HCT116 (cell line): ENCODE measurements at regions not wholly inside any gene's neighbourhood (a gene's known extent, or its start where the extent isn't known, plus 50 kb on each side); places are given as distances from the start of the nearest gene placed in this dataset.

Experiments used
- ATAC-seq: fragments of 200-7000 bp; cut with Tn5 transposase; 2 replicates; pipeline ENCODE4 v1.9.1; 2020; ENCODE audit warnings: mild to moderate bottlenecking, moderate library complexity
- BruUV-seq: library from RNA; stranded (reverse); fragments of 400-500 nt; replicated peaks from 2 replicates; lab custom pipeline; 2021; lab: Mats Ljungman, UMichigan
- CTCF ChIA-PET: fragments of 300-600 bp; sonication (Branson Sonifier 250); formaldehyde crosslinking; loops from one replicate; lab custom pipeline; 2021; ENCODE audit warnings: antibody characterized with exemption; lab: Charles Lee
- POLR2A ChIA-PET: fragments of 300-600, 350-600 bp; sonication (Branson Sonifier 250); formaldehyde crosslinking; loops from one replicate; lab custom pipeline; 2021; ENCODE audit warnings: antibody characterized with exemption; lab: Charles Lee
- RAD21 ChIA-PET, 2 experiments: fragments of 300-600 bp; sonication (Branson Sonifier 250); formaldehyde crosslinking; loops; one replicate each; lab custom pipeline; 2023; ENCODE audit warnings: low total read pairs in 2 of 2; ENCODE audit not compliant: uncharacterized antibody in 2 of 2, unreplicated experiment in 2 of 2, low non-redundant PET in 1 of 2; lab: Charles Lee
- DNase-seq: peaks from one replicate; pipeline ENCODE4 v3.0.0-alpha.2; 2010; ENCODE audit warnings: low read depth, low spot score
- H2AFZ ChIP-seq: fragments of 200-600 bp; shearing (Covaris generic), sonication (generic); 2 replicates; pipeline ENCODE4 v1.6.1; 2017; ENCODE audit warnings: low read depth, mixed run types, mixed read lengths, antibody characterized with exemption, low read length; ENCODE audit not compliant: poor library complexity, severe bottlenecking
- H3K27ac ChIP-seq: 2 replicates; pipeline ENCODE4 v1.5.1; 2012; ENCODE audit warnings: low read depth, low read length
- H3K27me3 ChIP-seq: fragments of 200-600 bp; sonication (generic); 2 replicates; pipeline ENCODE4 v1.6.1; 2016; ENCODE audit warnings: mixed run types, low read length, mixed read lengths; ENCODE audit not compliant: insufficient read depth
- H3K36me3 ChIP-seq, 2 experiments: fragments of 200-500 bp in 1 of 2; fragments of 200-600 bp in 1 of 2; sonication (Bioruptor generic) in 1 of 2; sonication (generic) in 1 of 2; 2 replicates each; pipeline versions ENCODE4 v1.5.1 to v1.6.1; 2014 to 2016; ENCODE audit warnings: low read length in 2 of 2, inconsistent platforms in 1 of 2, mixed read lengths in 1 of 2, mixed run types in 1 of 2; ENCODE audit not compliant: insufficient read depth in 2 of 2, control insufficient read depth in 1 of 2
- H3K4me1 ChIP-seq, 2 experiments: fragments of 200-600 bp in 1 of 2; sonication (generic) in 1 of 2; 2 replicates each; pipeline versions ENCODE4 v1.5.1 to v1.6.1; 2012 to 2017; ENCODE audit warnings: low read length in 2 of 2, inconsistent platforms in 1 of 2, mild to moderate bottlenecking in 1 of 2, mixed read lengths in 1 of 2, mixed run types in 1 of 2, moderate library complexity in 1 of 2; ENCODE audit not compliant: insufficient read depth in 2 of 2, control insufficient read depth in 1 of 2
- H3K4me2 ChIP-seq: fragments of 200-600 bp; sonication (generic); 2 replicates; pipeline ENCODE4 v1.6.1; 2017; ENCODE audit warnings: mixed run types, low read length, mixed read lengths
- H3K4me3 ChIP-seq, 2 experiments: fragments of 200-600 bp in 1 of 2; sonication (generic) in 1 of 2; replicated peaks in 1 of 2; 2 replicates each; pipeline ENCODE4 v1.5.1; 2011 to 2016; ENCODE audit warnings: low read length in 2 of 2, control low read depth in 1 of 2, low read depth in 1 of 2, mild to moderate bottlenecking in 1 of 2, mixed read lengths in 1 of 2, mixed run types in 1 of 2
- H3K79me2 ChIP-seq: fragments of 200-600 bp; sonication (generic); 2 replicates; pipeline ENCODE4 v1.6.1; 2017; ENCODE audit warnings: mild to moderate bottlenecking, mixed run types, low read length, moderate library complexity, mixed read lengths; ENCODE audit not compliant: insufficient read depth
- H3K9ac ChIP-seq: fragments of 200-600 bp; sonication (generic); 2 replicates; pipeline ENCODE4 v1.6.1; 2016; ENCODE audit warnings: low read length, mixed read lengths
- H3K9me2 ChIP-seq: fragments of 200-600 bp; sonication (generic), shearing (Covaris generic); 2 replicates; pipeline ENCODE4 v1.6.1; 2017; ENCODE audit warnings: mixed run types, mild to moderate bottlenecking, moderate library complexity; ENCODE audit not compliant: insufficient read depth
- H3K9me3 ChIP-seq, 2 experiments: fragments of 200-500 bp in 1 of 2; fragments of 200-600 bp in 1 of 2; sonication (Bioruptor generic) in 1 of 2; sonication (generic) in 1 of 2; 2 replicates each; pipeline ENCODE4 v1.6.1; 2014 to 2017; ENCODE audit warnings: low read length in 2 of 2, mixed read lengths in 2 of 2, inconsistent platforms in 1 of 2, low read depth in 1 of 2, mild to moderate bottlenecking in 1 of 2, mixed run types in 1 of 2, moderate library complexity in 1 of 2; ENCODE audit not compliant: control insufficient read depth in 1 of 2, insufficient read depth in 1 of 2
- H4K20me1 ChIP-seq: fragments of 200-600 bp; sonication (generic), shearing (Covaris generic); 2 replicates; pipeline ENCODE4 v1.6.1; 2017; ENCODE audit warnings: mixed run types, mild to moderate bottlenecking, moderate library complexity; ENCODE audit not compliant: insufficient read depth
- ATF3 ChIP-seq: IDR thresholded peaks from 2 replicates; pipeline ENCODE4 v1.6.1; 2012
- CBX3 ChIP-seq: IDR thresholded peaks from 2 replicates; pipeline ENCODE4 v1.6.1; 2012; ENCODE audit warnings: low read depth
- CTCF ChIP-seq, 3 experiments: fragments of 200-600 bp in 1 of 3; sonication (generic) in 1 of 3; IDR thresholded peaks in 2 of 3; conservative IDR thresholded peaks in 1 of 3; 2 replicates each; pipeline ENCODE4 v1.5.1; 2012 to 2017; ENCODE audit warnings: low read depth in 2 of 3, low read length in 2 of 3, antibody characterized with exemption in 1 of 3, borderline replicate concordance in 1 of 3, control low read depth in 1 of 3, mild to moderate bottlenecking in 1 of 3, mixed read lengths in 1 of 3, mixed run types in 1 of 3, moderate library complexity in 1 of 3; ENCODE audit not compliant: insufficient read depth in 1 of 3
- EGR1 ChIP-seq: IDR thresholded peaks from 2 replicates; pipeline ENCODE4 v1.6.1; 2012; ENCODE audit warnings: low read depth
- ELF1 ChIP-seq: IDR thresholded peaks from 2 replicates; pipeline ENCODE4 v1.6.1; 2012; ENCODE audit warnings: low read depth, borderline replicate concordance
- EZH2 ChIP-seq: fragments of 200-600 bp; sonication (generic); IDR thresholded peaks from 2 replicates; pipeline ENCODE4 v1.6.1; 2017; ENCODE audit warnings: antibody characterized with exemption, mixed run types
- EZH2phosphoT487 ChIP-seq: fragments of 200-600 bp; IDR thresholded peaks from 2 replicates; pipeline ENCODE4 v1.6.1; 2018; ENCODE audit warnings: antibody characterized with exemption, borderline replicate concordance
- FOSL1 ChIP-seq: IDR thresholded peaks from 2 replicates; pipeline ENCODE4 v1.6.1; 2012; ENCODE audit warnings: low read depth
- JUND ChIP-seq: IDR thresholded peaks from 2 replicates; pipeline ENCODE4 v1.6.1; 2012
- MAX ChIP-seq: IDR thresholded peaks from 2 replicates; pipeline ENCODE4 v1.6.1; 2012
- POLR2A ChIP-seq: IDR thresholded peaks from 2 replicates; pipeline ENCODE4 v1.7.0; 2011; ENCODE audit warnings: borderline replicate concordance; ENCODE audit not compliant: insufficient read depth, insufficient read length; ENCODE audit errors: extremely low read depth
- POLR2AphosphoS5 ChIP-seq: IDR thresholded peaks from 2 replicates; pipeline ENCODE4 v1.6.1; 2011; ENCODE audit warnings: mild to moderate bottlenecking, low read depth, low read length, moderate library complexity
- RAD21 ChIP-seq: IDR thresholded peaks from 2 replicates; pipeline ENCODE4 v1.6.1; 2012; ENCODE audit warnings: low read depth, mild to moderate bottlenecking
- REST ChIP-seq: IDR thresholded peaks from 2 replicates; pipeline ENCODE4 v1.6.1; 2012; ENCODE audit warnings: low read depth
- SIN3A ChIP-seq: IDR thresholded peaks from 2 replicates; pipeline ENCODE4 v1.6.1; 2012; ENCODE audit warnings: low read depth
- SP1 ChIP-seq: IDR thresholded peaks from 2 replicates; pipeline ENCODE4 v1.6.1; 2012; ENCODE audit warnings: low read depth
- SRF ChIP-seq: IDR thresholded peaks from 2 replicates; pipeline ENCODE4 v1.6.1; 2012; ENCODE audit warnings: low read depth
- TCF7L2 ChIP-seq: IDR thresholded peaks from 2 replicates; pipeline ENCODE4 v1.7.0; 2011; ENCODE audit warnings: borderline replicate concordance, inconsistent platforms; ENCODE audit not compliant: insufficient read depth, insufficient read length; ENCODE audit errors: extremely low read depth
- YY1 ChIP-seq: IDR thresholded peaks from 2 replicates; pipeline ENCODE4 v1.6.1; 2011; ENCODE audit warnings: low read length, low read depth, moderate library complexity, mild to moderate bottlenecking; ENCODE audit not compliant: insufficient replicate concordance; ENCODE audit errors: extremely low read depth
- ZNF274 ChIP-seq: fragments of 200-500 bp; sonication (Bioruptor generic); IDR thresholded peaks from 2 replicates; pipeline ENCODE4 v1.6.1; 2014; ENCODE audit warnings: mild to moderate bottlenecking, low read depth, low read length, inconsistent platforms
- intact Hi-C: fragments of 100-400 bp; cut with micrococcal nuclease; formaldehyde crosslinking; loops from 2 replicates; pipeline ENCODE4 v1.10.0; 2022

- TF ChIP-seq ATF3 (no peak), FOSL1 (no peak), SIN3A (no peak), MAX (no peak), JUND (no peak), TCF7L2 (no peak), ELF1 (no peak)
These were observed 163.7 kb upstream of the IGF1 start (continued) for GRCh38 chr12:102643879-102644575.

GRCh38 chr12:102642199-102642598 lies 161.8 kb upstream of the IGF1 start:
- Histone ChIP-seq H3K4me2 (no peak overlapping the region), H4K20me1 (no peaks in the 10 kb centered on the region), H3K9me3 (no peaks in the 10 kb centered on the region), H3K79me2 (no peaks in the 10 kb centered on the region), H3K36me3 (no peaks in the 10 kb centered on the region), H3K9ac (no peak overlapping the region), H3K9me2 (no peaks in the 10 kb centered on the region), H3K4me3 (no peak overlapping the region), H3K27me3 (0 out of 2 replicates have a peak, but pooled peaks cover 3% of the 10 kb centered on the region), H2AFZ (no peak overlapping the region), H3K4me1 (no peaks in the 10 kb centered on the region), H3K27ac (no peak overlapping the region)
- CTCF ChIA-PET, result no interaction called here
- POLR2A ChIA-PET, result no interaction called here
- RAD21 ChIA-PET, result no interaction called here
- no TSS peak for BruUV-seq
- TF ChIP-seq SP1 (no peak), SIN3A (no peak), EZH2phosphoT487 (no peak), FOSL1 (no peak), EZH2 (no peak), JUND (no peak), RAD21 (no peak), POLR2A (no peak), ATF3 (no peak), ELF1 (no peak), EGR1 (no peak), REST (no peak), MAX (no peak), POLR2AphosphoS5 (no peak), TCF7L2 (no peak), YY1 (no peak), SRF (no peak), ZNF274 (no peak), CBX3 (no peak), CTCF (IDR thresholded peaks at IDR 0.05 in 2 of 3, conservative IDR thresholded peaks at IDR 0.05 in 1 of 3; ENCODE audit: borderline replicate concordance in 1 of 3, insufficient read depth in 1 of 3, low read depth in 2 of 3, low read length in 2 of 3) (no peak)
- ATAC-seq (no peak), DNase-seq (no peak)
- intact Hi-C loops, result no loop called here
